Fibroblast of pulmonary artery (primary cell): ENCODE measurements at regions not wholly inside any gene's neighbourhood (a gene's known extent, or its start where the extent isn't known, plus 50 kb on each side); places are given as distances from the start of the nearest gene placed in this dataset.

ENCODE experiments used
- DNase-seq: peaks from one replicate; pipeline ENCODE4 v3.0.0-alpha.2; 2010; ENCODE audit warnings: low read depth
- H3K4me3 ChIP-seq: replicated peaks from 2 replicates; pipeline ENCODE4 v1.5.1; 2011; ENCODE audit warnings: low read depth, mild to moderate bottlenecking, control low read depth, low read length, moderate library complexity
- TF ChIP-seq, protein P1 (sequence below): IDR thresholded peaks from 2 replicates; pipeline ENCODE4 v1.5.1; 2011; ENCODE audit warnings: mild to moderate bottlenecking, control low read depth, low read length, inconsistent platforms; ENCODE audit errors: missing control alignments

DNA sequence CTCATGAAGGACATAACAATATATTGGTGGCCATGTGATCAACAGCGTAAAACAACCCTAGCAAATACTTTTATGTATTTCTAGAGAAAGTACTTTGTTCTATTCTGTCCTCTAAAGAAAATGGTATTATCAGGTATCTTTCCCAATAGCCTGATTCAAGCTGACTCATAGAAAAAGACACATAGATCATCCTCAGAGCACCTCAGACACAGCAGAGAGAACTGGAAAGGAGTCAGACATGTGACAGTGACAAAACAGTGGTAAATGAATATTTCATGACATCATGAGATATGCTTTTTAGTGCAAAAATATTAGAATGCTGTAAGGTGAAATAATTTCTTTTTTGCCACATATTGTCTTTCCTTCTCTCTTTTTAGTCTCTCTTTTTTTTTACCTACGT lies 1355.0 kb upstream of the MAP3K7 start:
- DNase-seq: no peak
- TF ChIP-seq, protein P1, sequence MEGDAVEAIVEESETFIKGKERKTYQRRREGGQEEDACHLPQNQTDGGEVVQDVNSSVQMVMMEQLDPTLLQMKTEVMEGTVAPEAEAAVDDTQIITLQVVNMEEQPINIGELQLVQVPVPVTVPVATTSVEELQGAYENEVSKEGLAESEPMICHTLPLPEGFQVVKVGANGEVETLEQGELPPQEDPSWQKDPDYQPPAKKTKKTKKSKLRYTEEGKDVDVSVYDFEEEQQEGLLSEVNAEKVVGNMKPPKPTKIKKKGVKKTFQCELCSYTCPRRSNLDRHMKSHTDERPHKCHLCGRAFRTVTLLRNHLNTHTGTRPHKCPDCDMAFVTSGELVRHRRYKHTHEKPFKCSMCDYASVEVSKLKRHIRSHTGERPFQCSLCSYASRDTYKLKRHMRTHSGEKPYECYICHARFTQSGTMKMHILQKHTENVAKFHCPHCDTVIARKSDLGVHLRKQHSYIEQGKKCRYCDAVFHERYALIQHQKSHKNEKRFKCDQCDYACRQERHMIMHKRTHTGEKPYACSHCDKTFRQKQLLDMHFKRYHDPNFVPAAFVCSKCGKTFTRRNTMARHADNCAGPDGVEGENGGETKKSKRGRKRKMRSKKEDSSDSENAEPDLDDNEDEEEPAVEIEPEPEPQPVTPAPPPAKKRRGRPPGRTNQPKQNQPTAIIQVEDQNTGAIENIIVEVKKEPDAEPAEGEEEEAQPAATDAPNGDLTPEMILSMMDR: no peak
- H3K4me3 ChIP-seq: no peak overlapping the region

DNA sequence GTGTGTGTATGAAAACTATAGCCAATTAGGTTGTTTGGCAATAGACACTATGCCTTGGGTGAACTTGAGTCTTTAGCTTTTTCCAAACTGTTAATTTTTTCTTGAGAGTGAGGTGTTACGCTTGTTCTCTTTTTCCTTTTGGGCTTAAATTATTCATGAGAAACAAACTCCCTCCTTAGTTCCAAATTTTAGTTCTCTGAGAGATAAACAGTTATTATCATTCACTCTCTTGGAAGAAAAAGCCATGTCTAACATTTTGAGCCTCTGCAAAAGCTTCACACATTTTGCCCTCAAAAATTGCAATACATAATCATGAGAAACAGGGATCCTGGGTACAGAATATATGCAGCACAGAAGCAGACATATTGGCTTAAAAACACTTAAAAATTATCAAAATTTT lies 1353.9 kb upstream of the MAP3K7 start:
- TF ChIP-seq, protein P1: no peak
- no peak overlapping the region for H3K4me3 ChIP-seq
- no peak for DNase-seq

- H3K4me3 ChIP-seq: no peak overlapping the region
- TF ChIP-seq, protein P1: no peak
- DNase-seq: no peak
Measured at GRCh38 chr6:91926827-91927226, 1340.0 kb upstream of the MAP3K7 start.

DNA sequence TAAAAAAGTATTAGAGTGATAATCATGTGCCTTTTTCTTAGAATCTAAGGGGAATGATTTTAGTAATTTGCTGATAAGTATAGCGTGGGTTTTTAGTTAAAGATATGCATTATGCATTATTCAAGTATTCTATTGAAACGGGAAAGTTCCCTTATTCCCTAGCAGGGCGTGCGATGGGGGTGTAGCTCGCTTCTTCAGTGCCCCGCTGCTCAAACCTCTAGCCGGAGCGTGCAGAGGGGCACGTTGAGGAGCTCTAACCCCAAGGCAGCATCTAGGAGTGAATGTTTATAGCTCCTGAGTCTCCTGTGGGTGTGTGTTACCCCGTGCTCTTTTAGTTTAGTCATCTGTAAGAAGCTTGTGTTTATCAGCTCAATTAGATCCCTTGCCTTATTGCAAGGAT lies 1339.5 kb upstream of the MAP3K7 start:
- DNase-seq: no peak
- no peak overlapping the region for H3K4me3 ChIP-seq
- TF ChIP-seq, protein P1: no peak

DNA sequence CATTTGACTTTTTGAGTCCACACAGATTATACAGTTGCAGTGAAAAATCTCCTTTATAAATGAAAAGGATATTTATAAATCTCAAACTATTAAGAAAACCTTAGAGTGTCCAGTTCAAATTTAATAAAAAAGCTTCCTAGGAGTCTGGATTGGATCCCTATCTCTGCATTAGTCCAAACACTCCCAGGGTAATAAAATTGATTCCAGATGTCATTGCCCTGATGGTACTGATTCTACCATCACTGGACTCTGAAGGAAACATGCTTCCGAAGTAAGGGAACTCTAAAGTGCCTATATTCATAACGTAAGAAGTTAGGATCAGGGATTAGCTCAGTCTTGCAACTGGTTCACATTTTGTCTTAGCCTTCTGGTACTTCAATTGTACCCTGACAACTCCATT lies 1325.1 kb upstream of the MAP3K7 start:
- DNase-seq: no peak
- TF ChIP-seq, protein P1: no peak
- no peak overlapping the region for H3K4me3 ChIP-seq

DNA sequence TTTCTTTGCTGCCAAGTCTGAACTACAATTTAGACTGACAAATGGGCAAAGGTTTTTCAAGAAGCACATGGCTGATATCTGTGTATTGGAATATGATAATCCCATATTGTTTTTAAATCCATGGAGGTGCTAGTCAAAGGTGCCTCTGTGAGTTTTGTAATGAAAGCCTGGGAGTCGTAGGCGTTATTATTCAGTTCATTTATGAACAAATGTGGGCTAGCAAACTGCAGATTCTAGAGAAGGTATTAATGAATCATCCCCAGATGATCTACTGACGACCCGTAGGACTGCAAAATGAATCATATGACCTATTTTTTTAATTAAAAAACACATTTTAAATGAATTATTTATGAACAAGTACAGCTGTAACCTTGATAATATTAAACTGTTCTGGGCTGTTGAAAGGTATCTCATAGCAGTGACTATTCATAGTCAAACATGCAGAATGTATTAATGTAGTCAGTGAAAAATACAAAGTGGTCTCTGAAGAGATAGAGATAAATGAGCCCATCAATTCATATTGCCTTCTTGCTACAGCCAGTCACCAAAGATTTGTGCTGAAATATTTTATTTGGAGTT lies 1317.8 kb upstream of the MAP3K7 start:
- TF ChIP-seq, protein P1: no peak
- no peak overlapping the region for H3K4me3 ChIP-seq
- DNase-seq: no peak

- TF ChIP-seq, protein P1: no peak
- H3K4me3 ChIP-seq: no peak overlapping the region
- DNase-seq: no peak
Measured at GRCh38 chr6:91895599-91896285, 1308.9 kb upstream of the MAP3K7 start.
